HL-60/S4 treated with retinoic acid at 250 ng/mL for 4 days and 3 days (cell line): ENCODE measurements at regions not wholly inside any gene's neighbourhood (a gene's known extent, or its start where the extent isn't known, plus 50 kb on each side); places are given as distances from the start of the nearest gene placed in this dataset.

Experiments
- in situ Hi-C: fragments of 300-500 bp; cut with MboI; formaldehyde crosslinking; loops from 2 replicates; pipeline ENCODE4 v1.7.0; 2022; ENCODE audit warnings: low sequenced_read_pairs

DNA sequence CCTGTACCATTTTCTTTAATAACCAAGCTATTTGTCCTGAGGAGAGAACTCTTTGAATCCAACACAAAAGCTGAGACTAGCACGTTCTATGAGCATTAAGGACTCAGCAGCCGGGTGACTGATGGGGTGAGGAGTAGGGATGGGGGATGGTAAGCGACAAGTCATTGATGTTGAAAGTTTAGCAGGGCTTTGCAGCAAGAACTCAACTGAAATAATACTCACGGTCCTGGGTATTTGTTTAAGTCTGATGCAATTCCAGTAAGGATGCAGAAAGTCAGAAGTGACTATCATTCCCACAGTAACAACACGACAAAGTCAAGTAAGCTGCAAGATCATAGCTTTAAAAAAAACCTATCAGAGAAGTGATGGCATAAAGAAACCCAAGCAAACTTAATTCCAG lies 131.1 kb downstream of the ACTL7B start:
- in situ Hi-C loops, result no loop called here

DNA sequence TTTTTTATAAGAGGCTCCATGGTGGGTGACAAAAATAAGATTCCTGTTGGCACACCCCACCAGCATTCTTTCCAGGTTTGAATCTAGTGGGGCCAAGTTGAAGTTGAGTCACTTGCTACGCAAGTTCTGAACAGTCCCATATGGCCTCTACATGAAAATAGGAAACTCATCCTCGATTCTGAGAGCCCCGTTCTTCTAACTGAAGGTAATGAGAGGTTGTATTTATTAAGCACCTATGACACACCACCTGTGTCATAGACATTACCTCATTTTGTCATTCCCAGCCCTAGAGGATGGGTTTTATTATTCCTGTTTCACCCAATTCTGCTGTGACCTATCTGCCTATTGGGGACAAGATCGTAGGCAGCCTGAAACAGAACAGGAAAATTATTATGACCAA lies 131.7 kb downstream of the ACTL7B start:
- in situ Hi-C loops, result no loop called here

DNA sequence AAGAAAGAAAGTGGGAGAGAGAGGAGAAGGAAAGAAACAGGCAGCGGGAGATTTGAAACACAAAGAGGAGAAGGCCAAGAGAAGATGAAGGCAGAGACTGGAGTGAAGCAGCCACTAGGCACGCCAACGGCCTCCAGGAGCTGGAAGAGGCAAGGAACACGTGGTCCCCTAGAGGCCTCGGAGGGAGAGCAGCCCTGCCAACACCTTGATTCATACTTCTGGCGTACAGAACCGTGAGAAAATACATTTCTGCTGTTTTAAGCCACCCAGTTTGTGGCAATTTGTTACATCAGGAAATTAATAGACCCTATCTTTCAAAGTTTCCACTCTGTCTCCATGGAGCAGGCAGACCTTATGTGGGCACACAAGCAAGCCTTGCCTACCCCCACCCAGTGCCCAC lies 133.4 kb downstream of the ACTL7B start:
- in situ Hi-C loops, result no loop called here

DNA sequence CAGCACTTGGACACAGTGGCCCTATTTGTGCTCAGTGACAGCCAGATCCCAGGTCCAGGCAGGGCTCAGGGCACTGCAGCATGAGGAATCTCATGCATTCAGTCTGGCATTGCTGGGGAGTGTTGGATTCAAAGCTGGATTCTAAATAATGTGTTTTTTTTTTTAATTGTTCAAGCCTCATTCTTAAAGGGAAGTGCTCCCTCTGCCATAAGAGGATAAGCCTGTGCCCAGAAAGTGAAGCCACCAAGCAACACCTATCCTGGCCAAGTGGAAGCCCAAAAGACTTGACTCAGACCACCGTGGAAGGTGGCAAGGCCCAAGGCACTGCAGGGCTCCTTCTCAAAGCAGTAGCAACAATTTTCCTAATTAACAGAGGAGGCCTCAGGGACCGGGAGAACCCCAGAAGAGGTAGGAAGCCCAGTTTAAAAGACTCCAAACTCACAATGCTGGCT lies 135.6 kb downstream of the ACTL7B start:
- in situ Hi-C loops, result no loop called here

DNA sequence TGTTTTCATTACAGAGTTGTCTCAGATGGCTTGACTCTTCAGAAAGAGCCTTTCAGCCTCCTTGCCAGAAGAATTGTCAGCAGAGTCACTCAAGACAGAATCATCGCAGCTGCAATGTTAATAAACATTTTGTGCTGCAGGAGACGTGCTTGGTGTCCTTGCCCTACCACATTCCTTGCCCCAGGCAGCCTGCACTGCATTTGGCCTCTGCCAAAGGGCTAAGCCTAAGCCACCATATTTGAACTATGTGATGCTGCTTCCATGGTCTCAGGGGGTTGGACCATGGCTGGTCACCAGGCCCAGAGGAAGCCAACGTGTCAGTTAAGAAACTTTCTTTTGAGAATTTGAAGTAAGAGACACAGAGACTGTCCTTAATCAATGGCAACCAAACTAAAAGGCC lies 145.4 kb downstream of the ACTL7B start:
- in situ Hi-C loops, result no loop called here

DNA sequence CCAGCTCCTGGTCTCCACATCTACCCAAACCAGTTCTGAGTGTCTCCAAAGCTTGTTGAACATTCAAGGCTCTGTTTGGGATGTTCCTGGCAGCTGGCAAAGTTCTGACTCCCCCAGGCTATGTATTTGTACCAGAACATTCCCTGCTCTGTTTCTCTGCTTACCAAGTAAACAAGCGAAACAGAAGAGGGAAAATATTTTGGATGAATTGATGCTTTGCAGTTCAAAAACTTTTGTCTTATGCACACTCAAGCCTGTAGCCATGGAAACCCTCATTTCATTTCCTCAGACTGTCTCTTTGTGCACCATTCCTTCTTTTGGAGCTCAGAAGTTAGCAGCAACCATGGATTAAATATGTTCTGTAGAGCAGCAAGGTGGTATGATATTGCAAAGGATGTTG lies 145.8 kb downstream of the ACTL7B start:
- in situ Hi-C loops, result no loop called here

DNA sequence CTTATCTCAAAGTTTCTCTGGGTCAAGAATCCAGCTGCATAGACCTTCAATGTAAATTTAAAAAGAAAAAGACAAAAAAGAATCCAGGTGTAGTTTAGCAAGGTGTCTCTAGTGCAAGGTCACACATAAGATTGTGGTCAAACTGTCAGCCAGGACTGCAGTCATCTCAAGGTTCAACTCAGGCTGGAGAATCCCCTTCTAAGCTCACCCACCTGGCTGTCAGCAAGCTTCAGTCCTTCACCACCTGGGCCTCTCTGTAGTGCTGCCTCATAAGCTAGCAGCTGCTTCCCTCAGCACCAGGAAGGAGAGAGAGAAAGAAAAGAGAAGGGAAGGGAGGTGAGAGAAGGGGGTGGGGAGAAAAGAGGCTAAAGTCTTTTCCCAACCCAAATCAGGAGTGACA lies 146.7 kb downstream of the ACTL7B start:
- in situ Hi-C loops, result no loop called here

DNA sequence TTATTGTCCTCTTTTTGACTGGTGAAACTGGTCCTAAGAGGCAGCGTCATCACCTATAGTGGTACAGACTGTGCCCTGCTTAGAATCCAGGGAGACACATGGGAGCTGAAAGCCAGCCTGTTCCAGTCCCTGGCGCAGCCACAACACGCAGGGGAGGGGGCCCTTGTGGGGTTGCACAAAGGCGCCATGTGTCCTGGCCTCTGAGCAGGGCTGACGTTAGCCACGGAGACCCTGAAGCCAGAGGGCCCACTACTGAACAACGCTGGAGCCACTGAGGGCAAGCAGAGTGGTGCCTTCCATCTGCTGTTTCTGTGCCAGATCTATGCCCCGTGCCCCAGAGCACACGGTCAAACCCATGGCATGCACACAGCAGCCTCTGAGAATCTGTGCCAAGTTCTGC lies 147.3 kb downstream of the ACTL7B start:
- in situ Hi-C loops, result no loop called here

DNA sequence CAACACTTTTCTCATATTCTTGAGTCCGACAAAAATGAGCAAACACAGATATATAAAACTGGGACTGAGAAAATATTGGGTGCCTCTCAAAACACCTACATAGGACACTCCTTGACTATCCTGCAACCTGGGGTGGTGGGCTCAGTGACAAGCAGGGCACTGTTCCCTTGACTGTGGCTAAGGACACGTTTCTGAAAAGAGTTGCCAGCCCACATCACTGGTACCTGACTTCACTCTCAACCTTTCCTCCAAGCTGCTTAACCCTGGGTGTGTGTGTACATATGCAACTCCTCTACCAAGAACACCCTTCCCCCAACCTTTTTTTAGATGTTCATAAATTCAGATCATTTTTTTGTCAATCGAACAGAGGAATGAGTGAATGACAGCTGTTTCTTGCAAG lies 148.7 kb downstream of the ACTL7B start:
- in situ Hi-C loops, result no loop called here

DNA sequence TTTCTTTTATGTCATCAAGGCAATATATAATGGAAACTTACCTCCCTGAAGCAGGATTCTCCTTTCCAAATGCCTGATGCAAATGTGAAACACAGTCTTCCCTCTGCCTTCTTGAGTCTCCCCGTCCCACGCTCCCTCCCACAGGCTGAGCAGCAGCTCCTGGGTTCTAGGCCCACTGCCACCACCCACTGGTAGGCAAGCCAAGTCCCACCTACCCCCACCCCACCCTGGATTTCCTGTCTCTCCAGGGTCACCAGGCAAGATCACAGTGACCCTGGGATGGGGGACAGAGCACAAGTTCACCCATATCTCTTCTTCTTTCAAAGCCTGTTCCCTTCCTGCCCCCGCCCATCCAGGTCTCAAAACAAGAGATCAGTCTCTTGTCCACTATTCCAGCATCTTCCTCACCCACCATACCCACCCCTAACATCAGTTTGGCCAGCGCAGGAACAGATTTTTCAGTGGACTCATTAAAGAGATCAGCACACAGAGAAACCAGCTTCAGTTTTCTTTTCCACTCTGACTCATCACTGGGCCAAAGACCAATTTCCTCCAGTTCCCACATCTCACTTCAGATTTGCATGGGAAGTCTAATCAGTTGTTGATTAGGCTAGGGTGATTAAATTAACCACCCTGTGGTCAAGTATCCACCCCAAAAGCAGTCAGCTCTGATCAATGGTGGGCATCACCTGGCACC lies 151.5 kb downstream of the ACTL7B start:
- in situ Hi-C loops, result no loop called here

DNA sequence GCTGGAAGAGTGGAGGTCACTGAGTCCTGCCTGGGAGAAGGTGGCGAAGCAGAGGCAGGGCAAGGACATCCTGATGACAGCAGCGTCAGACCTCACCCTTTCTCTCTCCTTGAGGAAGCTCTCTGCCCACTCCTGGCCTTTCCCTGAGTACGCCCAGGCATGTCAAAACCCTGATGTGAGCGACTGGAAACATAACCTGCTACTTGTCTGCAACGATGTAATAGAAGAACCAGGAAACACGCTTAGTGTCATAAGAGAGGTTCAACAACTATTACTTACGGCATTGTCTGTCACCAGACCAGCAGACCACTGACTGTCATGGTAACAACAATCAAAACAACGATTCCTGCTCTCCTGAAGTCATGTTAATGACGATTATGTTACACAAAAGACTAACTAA lies 152.4 kb downstream of the ACTL7B start:
- in situ Hi-C loops, result no loop called here

DNA sequence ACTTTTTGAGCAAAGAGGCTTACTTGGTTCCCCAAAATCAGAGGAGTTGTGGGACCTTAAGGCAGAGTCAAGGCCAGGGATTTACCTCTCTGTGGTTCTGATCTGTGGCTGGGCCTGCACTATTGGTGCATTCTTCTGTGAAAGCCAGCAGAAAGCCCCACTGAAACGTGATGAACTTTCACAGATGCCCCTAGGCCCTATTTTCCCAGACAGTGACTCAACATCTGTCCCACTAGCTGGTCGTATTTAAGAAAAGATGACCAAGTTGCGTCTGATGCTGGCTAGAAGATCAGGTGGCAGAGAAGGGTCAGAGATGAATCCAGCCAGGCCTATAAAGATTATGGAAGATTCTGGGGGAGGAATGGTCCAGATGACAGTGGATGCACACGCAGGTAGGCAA lies 153.1 kb downstream of the ACTL7B start:
- in situ Hi-C loops, result no loop called here

DNA sequence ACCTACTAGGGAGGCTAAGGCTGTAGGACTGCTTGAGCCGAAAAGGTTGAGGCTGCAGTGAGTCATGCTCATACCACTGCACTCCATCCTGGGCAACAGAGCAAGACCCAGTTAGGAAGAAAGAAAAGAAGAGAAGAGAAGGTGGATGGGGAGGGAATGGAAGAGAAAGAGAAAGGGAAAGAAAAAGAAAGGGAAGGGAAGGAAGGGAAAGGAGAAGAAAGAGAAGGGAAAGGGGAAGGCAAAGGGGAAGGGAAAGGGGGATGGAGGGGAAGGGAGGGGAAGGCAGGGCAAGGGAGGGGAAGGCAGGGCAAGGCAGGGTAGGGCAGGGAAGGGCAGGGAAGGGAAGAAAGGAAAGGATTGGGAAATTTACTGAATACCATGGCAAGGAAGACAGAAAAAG lies 157.0 kb downstream of the ACTL7B start:
- in situ Hi-C loops, result no loop called here

DNA sequence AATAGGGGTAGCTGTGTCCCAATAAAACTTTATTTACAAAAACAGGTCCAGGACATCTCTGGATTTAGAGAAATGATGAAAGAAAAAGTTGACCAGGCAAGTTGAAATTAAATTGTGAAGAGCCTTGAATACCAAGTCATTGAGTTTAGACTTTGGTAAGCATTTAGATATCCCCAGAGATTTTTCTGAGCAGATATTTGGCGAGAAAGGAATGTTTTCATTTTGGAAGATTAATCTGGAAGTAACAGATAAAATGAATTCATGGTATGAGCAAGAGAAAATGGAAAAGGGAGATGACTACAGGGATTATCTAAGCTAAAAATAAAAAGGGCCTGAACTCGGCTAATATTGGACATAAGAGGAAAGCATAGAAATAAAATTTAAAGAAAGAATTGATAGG lies 157.6 kb downstream of the ACTL7B start:
- in situ Hi-C loops, result no loop called here

DNA sequence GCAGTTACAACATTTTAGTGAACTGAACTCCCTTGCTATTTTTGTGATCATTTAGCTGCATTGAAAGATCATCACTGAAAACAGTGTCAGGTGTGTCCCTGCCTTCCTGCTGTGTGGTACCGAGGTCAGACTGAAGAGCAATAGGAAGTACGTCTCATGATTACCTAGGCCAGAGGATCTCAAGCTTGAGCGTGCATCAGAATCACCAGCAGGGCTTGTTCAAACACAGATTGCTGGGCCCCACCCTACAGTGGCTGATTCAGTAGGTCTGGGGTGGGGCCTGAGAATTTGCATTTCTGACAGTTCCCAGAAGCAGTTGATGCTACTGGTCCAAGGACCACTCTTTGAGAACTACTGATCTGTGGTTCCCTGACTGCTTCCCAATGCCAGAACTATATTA lies 159.6 kb downstream of the ACTL7B start:
- in situ Hi-C loops, result no loop called here

DNA sequence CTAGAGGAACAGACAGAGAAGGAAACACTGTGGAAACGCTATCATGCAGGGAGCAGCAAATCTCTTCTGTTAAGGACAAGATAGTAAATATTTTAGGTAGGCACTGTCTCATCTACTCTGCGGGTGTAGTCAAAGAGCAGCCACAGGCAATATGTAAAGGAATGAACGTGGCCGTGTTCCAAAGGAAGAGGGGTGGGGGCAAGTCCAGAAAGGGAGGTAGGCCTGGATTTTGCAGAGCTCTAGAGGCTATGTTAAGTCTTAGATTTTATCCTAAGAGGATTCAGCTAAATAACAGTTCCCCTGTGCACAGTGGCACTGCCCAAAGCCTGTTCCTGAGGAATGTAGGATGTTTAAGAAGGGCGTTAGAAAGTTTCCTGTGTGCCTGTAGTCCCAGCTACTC lies 161.6 kb downstream of the ACTL7B start:
- in situ Hi-C loops, result no loop called here

DNA sequence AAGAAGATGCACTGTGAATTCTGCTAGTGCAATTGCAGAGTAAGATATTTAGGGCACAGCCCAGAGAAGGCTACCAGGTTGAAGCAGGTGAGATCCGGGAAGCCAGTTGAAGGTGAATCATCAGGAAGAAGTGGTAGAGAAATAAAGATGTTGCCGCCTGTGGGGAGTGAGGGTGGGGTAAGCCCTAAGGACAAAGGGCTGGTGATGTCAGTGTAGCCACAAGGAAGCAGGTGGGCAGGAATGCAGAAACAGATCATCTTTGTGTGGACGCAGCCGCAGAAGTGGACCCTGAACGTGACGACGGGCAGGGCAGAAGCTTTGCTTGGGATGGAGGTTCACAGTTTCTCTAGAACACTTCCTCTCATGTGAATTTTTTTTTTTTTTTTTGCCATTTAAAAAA lies 164.2 kb downstream of the ACTL7B start:
- in situ Hi-C loops, result no loop called here

DNA sequence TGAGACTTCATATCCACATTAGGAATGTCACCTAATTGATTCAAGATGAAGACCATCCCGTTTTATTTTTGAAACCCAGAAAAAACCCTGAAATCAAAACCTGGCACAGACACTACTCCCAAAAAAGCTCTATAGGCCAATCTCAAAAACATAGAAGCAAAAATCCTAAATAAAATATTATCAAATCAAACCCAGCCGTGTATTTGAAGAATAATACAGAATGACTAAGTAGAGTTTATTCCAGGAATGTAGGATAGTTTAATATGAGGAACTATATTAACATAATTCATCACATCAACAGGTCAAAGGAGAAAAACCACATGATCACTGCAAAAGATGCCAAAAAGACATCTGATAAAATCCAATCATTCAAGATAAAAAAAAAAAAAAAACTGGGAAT lies 167.1 kb downstream of the ACTL7B start:
- in situ Hi-C loops, result no loop called here

DNA sequence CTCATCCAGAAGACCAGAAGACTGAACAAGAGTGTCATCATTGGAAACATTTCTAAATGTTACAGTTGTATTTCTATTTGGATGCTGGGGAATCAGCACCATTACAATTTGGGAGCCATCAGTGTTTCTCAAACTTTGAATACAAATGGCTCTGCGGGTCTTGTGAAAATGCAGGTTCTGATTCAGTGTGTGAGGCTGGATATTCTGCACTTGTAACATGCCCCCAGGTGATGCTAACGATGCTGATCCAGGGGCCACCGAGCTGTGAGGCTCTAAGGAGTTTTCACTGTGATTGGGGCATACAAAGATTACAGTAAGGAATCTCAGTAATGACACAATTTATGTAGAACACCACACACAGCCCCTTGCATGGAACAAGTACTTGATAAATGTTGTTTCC lies 167.7 kb downstream of the ACTL7B start:
- in situ Hi-C loops, result no loop called here

DNA sequence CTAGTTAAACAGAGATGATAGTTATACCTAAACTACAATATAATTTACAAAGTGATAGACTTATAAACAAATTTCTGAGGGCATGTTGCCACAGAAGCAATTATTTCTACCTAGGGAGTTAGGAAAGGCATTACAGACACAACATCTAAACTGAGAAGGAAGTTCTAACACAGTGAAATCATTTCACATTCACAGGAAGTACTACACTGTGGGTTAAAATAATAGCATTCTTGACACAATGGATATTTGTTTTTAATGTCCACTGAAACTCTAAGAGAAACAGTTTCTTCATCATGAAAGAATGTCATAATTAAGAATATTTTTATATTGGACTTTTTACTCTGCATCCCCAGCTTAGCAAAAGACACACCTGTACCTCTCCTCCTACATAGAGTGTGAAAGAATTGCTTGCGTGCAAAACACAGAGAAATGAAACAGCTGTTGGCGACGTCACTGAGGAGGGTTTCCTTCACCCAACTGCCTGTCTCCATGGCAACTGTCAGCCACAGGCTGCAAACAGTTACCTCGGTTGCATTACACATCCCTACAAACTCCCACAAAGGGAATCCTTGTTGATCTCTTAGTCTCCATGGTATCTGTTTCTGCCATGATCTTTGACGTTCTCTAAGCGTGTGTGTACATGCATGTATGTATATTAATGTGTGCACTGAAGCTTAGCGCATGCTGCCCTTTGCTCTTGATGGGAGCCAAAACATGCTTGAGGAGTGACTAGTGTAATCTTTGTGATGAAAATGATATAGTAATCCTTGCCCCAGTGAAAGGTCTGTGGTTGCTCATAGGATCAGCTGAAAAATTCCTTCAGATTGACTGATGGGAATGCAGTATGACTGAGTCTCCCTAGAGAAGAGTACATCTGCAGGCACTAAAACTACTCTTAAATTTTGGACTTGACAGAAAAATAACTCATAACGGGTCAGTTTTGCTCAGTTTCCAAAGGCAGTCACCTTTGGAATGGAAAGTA lies 168.5 kb downstream of the ACTL7B start:
- in situ Hi-C loops, result no loop called here

DNA sequence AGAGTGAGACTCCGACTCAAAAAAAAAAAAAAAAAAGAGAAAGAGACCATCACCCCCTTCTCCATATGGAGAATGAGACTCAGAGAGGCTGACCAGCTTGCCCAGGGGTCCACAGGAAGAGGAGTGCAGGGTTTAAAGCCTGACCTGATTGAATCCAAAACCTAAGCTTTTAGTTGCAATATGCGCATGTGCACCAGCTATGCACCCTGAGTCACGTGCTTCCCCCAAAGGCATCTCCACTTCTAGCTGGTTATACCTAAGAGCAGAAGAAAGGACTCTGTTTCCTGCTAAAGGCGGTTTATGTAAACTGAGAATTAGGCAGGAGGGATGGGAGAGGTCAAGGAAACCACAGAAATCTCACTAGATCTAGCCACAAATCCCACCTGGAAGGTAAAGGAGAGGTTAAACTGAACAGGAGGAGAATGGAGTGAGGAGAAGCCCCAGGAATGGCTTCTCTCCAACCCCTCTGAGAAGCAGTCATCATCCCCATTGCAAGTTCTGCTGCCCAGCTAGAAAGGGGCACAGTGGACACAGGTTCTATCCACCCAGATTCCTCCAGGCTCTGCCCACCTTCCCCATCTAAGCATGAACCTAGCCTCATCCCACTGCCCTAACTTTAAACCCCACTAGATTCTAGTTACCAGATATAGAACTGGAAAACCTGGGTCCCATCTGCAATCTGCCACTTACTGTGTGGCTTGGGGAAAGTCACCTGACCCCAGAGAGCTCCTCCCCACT lies 171.3 kb downstream of the ACTL7B start:
- in situ Hi-C loops, result no loop called here

DNA sequence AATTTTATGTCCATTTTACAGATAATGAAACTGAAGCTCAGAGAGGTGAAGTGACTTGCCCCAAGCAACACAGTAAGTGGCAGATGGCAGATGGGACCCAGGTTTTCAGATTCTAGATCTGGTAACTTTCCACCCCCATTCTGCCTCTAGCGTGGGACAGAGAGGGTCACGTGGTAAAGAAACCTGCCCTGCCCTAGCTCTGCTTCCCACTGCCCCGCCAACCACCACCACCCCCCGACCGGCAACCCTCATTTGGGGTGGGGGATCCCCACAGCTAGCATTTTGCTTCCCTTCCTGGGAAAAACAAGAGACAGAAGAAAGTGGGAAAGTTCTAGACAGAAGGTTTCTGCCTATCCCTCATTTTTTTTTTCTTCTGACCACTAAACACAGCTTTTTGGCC lies 172.5 kb downstream of the ACTL7B start:
- in situ Hi-C loops, result no loop called here
